Lung (tissue), 11 donors: ENCODE measurements at regions not wholly inside any gene's neighbourhood (a gene's known extent, or its start where the extent isn't known, plus 50 kb on each side); places are given as distances from the start of the nearest gene placed in this dataset.

Experiments used
- ATAC-seq: fragments of 200-7000 bp; cut with Tn5 transposase; one replicate; pipeline ENCODE4 v1.9.1; 2020; ENCODE audit warnings: moderate number of reproducible peaks; ENCODE audit not compliant: insufficient read depth, low FRiP score
- DNase-seq, 3 donors: peaks; one replicate each; pipeline ENCODE4 v3.0.0-alpha.2; 2013 to 2017
- H3K27ac ChIP-seq, 2 donors: one replicate each; pipeline ENCODE4 v1.5.1; 2013; ENCODE audit warnings: mild to moderate bottlenecking in 2 of 2, moderate library complexity in 2 of 2, control low read depth in 1 of 2, inconsistent platforms in 1 of 2, low read depth in 1 of 2, low read length in 1 of 2
- H3K27me3 ChIP-seq, 3 donors: one replicate each; pipeline ENCODE4 v1.5.1; 2013; ENCODE audit warnings: low read length in 2 of 3; ENCODE audit not compliant: control insufficient read depth in 3 of 3, insufficient read depth in 3 of 3
- H3K36me3 ChIP-seq, 4 donors: one replicate each; pipeline ENCODE4 v1.5.1; 2013; ENCODE audit warnings: low read length in 4 of 4, mild to moderate bottlenecking in 1 of 4, moderate library complexity in 1 of 4; ENCODE audit not compliant: control insufficient read depth in 4 of 4, insufficient read depth in 4 of 4
- H3K4me1 ChIP-seq, 5 donors: one replicate each; pipeline ENCODE4 v1.5.1; 2013; ENCODE audit warnings: low read length in 5 of 5, mild to moderate bottlenecking in 2 of 5, moderate library complexity in 1 of 5; ENCODE audit not compliant: control insufficient read depth in 5 of 5, insufficient read depth in 5 of 5
- H3K4me3 ChIP-seq: one replicate; pipeline ENCODE4 v1.5.1; 2013; ENCODE audit warnings: mild to moderate bottlenecking, control low read depth, moderate library complexity
- H3K9ac ChIP-seq, 2 donors: one replicate each; pipeline ENCODE4 v1.5.1; 2013; ENCODE audit warnings: low read length in 2 of 2, control low read depth in 1 of 2; ENCODE audit not compliant: insufficient read depth in 1 of 2
- H3K9me3 ChIP-seq, 4 donors: one replicate each; pipeline ENCODE4 v1.5.1; 2013; ENCODE audit warnings: low read length in 3 of 4, mild to moderate bottlenecking in 1 of 4, moderate library complexity in 1 of 4; ENCODE audit not compliant: control insufficient read depth in 4 of 4, insufficient read depth in 3 of 4
- CTCF ChIP-seq: IDR thresholded peaks from 2 replicates; pipeline ENCODE4 v1.5.1; 2012; ENCODE audit warnings: mild to moderate bottlenecking; ENCODE audit errors: control extremely low read depth, extremely low read depth
- WGBS, 2 donors: extraction: QIAGEN DNeasy Blood & Tissue Kit; methylation state at CpG; one replicate each; pipeline ENCODE4 v1.1.7; 2013; 5-methylcytosine and 5-hydroxymethylcytosine counted together
- donor health status: control.
- donor health status: control.
- donor health status: Bipolar disorder and iron deficiency.
- donor health status: healthy.
- donor health status: DM: yes; HTN: yes; CAD: no.

- H3K27me3 ChIP-seq: no peaks in the 10 kb centered on the region
- H3K9ac ChIP-seq: no peak overlapping the region
- no peak overlapping the region for H3K27ac ChIP-seq
- H3K4me3 ChIP-seq: no peak overlapping the region
- H3K36me3 ChIP-seq: no peaks in the 10 kb centered on the region
- WGBS, 2 donors: 95 to 98% methylated on average over 2 of the region's 2 CpGs
- H3K9me3 ChIP-seq: no peaks in the 10 kb centered on the region
- peaks cover 0 to 9% (median 0%) of the 10 kb centered on the region in 5 donors for H3K4me1 ChIP-seq
- ATAC-seq: no peak
- TF ChIP-seq CTCF: no peak
- no peak for DNase-seq
Observed at GRCh38 chr2:204135752-204136151, 199.2 kb downstream of the ICOS start.

- no peaks in the 10 kb centered on the region for H3K27me3 ChIP-seq
- no peak for TF ChIP-seq CTCF
- no peak overlapping the region for H3K27ac ChIP-seq
- no peaks in the 10 kb centered on the region for H3K36me3 ChIP-seq
- no peak overlapping the region for H3K9ac ChIP-seq
- no peaks in the 10 kb centered on the region for H3K9me3 ChIP-seq
- WGBS, 2 donors: 78 to 86% methylated on average over 2 of the region's 2 CpGs
- H3K4me1 ChIP-seq: peaks cover 0 to 9% (median 0%) of the 10 kb centered on the region in 5 donors
- DNase-seq: peak in 2 of 3 donors; percentile 51 to 54
- no peak for ATAC-seq
- H3K4me3 ChIP-seq: no peak overlapping the region
Observed at GRCh38 chr2:204138206-204138605, 201.6 kb downstream of the ICOS start.

- H3K4me3 ChIP-seq: no peak overlapping the region
- no peaks in the 10 kb centered on the region for H3K36me3 ChIP-seq
- peaks cover 0 to 9% (median 0%) of the 10 kb centered on the region in 5 donors for H3K4me1 ChIP-seq
- WGBS, 2 donors: 82 to 86% methylated on average over 3 of the region's 3 CpGs
- H3K27ac ChIP-seq: no peak overlapping the region
- DNase-seq: no peak
- no peaks in the 10 kb centered on the region for H3K9me3 ChIP-seq
- ATAC-seq: no peak
- H3K27me3 ChIP-seq: no peaks in the 10 kb centered on the region
- TF ChIP-seq CTCF: no peak
- H3K9ac ChIP-seq: no peak overlapping the region
Observed at GRCh38 chr2:204140246-204140645, 203.7 kb downstream of the ICOS start.
